ENCODE measurements at regions not wholly inside any gene's neighbourhood (a gene's known extent, or its start where the extent isn't known, plus 50 kb on each side); places are given as distances from the start of the nearest gene placed in this dataset.
A peak's percentile ranks its signal among the peaks of the same experiment; 100 is the strongest.
"Not testable (repeated sequence)": the region's sequence is repeated elsewhere in the genome, so short reads cannot be mapped to it uniquely, and the experiment has no call there.

DNA sequence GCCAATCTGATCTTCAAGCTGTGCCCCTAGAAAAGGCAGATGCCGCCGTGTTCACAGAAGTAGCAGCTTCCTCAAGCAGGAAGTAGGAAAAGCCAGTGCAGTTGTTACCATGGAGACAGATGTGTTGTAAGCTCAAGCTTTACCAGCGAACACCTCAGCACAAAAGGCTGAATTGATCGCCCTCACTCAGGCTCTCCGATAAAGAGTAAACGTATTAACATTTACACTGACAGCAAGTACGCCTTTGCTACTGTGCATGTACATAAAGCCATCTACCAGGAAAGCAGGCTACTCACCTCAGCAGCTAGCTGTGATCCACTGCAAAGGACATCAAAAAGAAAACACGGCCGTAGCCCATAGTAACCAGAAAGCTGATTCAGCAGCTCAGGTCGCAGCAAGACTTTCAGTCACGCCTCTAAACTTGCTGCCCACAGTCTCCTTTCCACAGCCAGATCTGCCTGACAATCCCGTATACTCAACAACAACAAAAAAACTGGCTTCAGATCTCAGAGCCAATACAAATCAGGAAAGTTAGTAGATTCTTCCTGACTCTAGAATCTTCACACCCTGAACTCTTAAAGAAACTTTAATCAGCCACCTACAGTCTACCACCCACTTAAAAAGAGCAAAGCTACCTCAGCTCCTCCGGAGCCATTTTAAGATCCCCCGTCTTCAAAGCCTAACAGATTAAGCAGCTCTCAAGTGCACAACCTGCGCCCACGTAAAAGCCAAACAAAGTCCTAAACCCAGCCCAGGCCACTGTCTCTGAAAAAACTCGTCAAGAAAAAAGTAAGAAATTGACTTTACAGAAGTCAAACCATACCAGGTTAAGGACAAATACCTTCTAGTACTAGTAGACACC is 160.0 kb downstream of the DEFB131A start:
- peak; percentile 32 for DNase-seq (ENCODE audit: low read depth)

- not testable (repeated sequence) for DNase-seq (ENCODE audit: low read depth)
Observed at GRCh38 chr4:9604893-9605190, 160.6 kb downstream of the DEFB131A start.

DNA sequence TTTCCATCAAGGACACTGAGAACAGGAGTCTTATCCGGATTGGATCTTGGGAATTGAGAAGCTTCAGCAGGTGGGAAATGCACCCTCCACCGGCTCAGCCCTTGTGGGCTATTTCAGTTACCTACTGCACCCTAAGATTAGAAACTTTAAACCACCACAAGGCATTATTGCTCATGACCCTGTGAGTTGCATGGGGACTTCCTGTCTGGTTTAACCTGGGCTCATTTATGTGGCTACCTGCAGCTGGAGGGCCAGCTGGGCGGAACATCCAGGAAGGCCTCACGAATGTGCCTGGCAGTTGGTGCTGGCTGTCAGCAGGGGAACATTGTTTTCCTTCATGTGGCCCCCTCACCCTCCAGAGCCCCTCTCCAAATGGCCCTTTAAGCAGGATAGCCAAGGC is 164.1 kb downstream of the DEFB131A start:
- DNase-seq (ENCODE audit: low read depth): no peak

GRCh38 chr4:9610321-9610720 is 166.1 kb downstream of the DEFB131A start:
- not testable (repeated sequence) for DNase-seq (ENCODE audit: low read depth)

GRCh38 chr4:9611101-9611500 is 166.9 kb downstream of the DEFB131A start:
- DNase-seq (ENCODE audit: low read depth): no peak

GRCh38 chr4:9636411-9636810 is 145.0 kb upstream of the DRD5 start:
- not testable (repeated sequence) for DNase-seq (ENCODE audit: low read depth)

DNA sequence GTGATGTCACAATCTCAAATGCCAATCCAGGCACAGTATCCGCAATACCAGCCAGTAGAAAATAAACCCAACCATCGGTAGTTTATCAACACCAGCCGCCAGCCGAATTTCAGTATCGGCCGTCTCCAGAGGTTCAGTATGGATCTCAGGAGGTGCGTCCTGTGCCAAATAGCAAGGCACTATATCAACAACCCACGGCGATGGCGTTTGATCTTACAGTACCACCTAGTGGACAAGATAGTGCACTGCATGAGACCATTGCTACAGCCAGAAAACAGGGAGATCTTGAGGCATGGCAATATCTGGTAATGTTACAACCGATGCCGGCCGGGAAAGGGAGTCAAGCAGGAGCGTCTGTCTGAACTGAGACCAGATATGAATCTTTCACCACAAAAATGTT is 121.8 kb upstream of the DRD5 start:
- not testable (repeated sequence) for DNase-seq (ENCODE audit: low read depth)

- not testable (repeated sequence) for DNase-seq (ENCODE audit: low read depth)
Observed at GRCh38 chr4:9660955-9661354, 120.5 kb upstream of the DRD5 start.

GRCh38 chr4:9670725-9671124 is 110.7 kb upstream of the DRD5 start:
- not testable (repeated sequence) for DNase-seq (ENCODE audit: low read depth)

- not testable (repeated sequence) for DNase-seq (ENCODE audit: low read depth)
Observed at GRCh38 chr4:9677357-9677756, 104.1 kb upstream of the DRD5 start.

DNA sequence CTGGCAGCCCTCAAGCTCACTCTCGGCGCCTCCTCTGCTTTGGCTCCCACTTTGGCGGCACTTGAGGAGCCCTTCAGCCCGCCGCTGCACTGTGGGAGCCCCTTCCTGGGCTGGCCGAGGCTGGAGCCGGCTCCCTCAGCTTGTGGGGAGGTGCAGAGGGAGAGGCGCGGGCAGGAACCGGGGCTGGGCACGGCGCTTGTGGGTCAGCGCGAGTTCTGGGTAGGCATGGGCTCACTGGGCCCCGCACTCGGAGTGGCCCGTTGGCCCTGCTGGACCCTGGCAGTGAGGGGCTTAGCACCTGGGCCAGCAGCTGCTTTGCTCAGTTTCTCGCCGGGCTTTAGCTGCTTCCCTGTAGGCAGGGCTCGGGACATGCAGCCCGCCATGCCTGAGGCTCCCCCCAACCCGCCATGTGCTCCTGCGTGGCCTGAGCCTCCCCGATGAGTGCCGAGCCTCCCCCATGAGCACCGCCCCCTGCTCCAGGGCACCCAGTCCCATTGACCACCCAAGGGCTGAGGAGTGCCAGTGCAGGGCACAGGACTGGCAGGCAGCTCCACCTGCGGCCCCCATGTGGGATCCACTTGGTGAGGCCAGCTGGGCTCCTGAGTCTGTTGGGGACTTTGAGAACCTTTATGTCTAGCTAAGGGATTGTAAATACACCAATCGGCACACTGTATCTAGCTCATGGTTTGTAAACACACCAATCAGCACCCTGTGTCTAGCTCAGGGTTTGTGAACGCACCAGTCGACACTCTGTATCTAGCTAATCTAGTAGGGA is 101.5 kb upstream of the DRD5 start:
- DNase-seq (ENCODE audit: low read depth): no peak

DNA sequence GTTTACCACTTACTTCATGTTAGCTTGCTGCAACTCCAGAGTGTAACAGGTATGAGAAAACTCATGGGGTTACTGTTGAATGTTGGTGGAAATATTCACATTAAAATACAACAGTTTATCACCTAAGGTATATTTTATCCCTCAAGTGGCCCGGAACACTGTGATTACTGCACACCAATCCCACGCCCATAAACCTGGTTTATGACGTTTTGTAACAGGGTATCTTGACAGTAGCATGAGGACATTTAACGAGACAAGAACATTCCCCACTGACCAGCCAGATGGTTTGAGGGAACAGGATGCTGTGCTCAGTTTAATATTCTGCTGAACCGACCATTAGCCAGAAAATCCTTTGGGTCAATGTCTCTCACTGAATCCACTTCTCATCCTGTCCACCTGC is 98.3 kb upstream of the DRD5 start:
- not testable (repeated sequence) for DNase-seq (ENCODE audit: low read depth)

- not testable (repeated sequence) for DNase-seq (ENCODE audit: low read depth)
Observed at GRCh38 chr4:9685016-9685415, 96.4 kb upstream of the DRD5 start.

- no peak for DNase-seq (ENCODE audit: low read depth)
Observed at GRCh38 chr4:9685692-9686091, 95.7 kb upstream of the DRD5 start.

GRCh38 chr4:9690636-9691237 is 90.7 kb upstream of the DRD5 start:
- DNase-seq (ENCODE audit: low read depth): not testable (repeated sequence)

GRCh38 chr4:9691238-9692065 is 90.0 kb upstream of the DRD5 start:
- peak; percentile 67 for DNase-seq (ENCODE audit: low read depth)

- DNase-seq (ENCODE audit: low read depth): not testable (repeated sequence)
Observed at GRCh38 chr4:9692791-9693491, 88.5 kb upstream of the DRD5 start.

DNA sequence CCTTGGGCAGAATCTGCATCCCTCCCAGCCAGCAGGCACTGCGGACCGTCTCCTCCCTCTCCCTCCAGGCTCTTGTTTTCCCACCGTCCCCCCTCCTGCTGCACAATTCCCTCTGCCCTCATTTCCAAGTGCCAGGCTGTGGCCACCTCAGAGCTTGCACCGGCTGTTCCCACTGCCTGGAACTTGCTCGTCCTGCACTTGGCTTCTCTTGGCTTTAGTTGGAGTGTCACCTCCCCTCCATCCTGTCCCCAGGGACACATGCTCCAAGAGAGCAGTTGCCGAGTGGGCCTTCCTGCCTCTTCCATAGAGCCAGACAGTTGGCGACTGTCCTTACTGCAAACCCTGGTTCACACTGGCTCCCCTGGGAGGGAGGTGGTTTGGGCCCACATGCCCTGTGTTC is 87.0 kb upstream of the DRD5 start:
- DNase-seq (ENCODE audit: low read depth): not testable (repeated sequence)

DNA sequence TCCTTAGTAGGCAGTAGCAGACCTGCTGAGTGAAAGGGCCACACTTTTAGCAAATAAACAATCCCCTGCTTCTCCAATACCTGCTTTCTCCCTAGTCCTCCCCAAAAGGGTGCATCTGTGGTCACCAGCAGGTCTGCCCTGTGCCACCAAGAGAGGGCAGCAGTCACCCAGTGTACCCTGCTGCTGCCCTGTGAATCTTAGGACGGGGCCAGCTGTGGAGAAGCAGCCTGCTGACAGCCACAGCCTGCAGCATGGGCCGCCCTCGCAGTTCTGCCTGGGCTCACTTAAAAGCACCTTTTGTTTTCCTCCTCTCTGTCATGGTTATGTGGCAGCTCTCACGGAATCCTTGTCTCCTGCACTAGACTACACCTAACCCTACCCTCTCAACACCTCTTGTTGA is 85.4 kb upstream of the DRD5 start:
- DNase-seq (ENCODE audit: low read depth): not testable (repeated sequence)

DNA sequence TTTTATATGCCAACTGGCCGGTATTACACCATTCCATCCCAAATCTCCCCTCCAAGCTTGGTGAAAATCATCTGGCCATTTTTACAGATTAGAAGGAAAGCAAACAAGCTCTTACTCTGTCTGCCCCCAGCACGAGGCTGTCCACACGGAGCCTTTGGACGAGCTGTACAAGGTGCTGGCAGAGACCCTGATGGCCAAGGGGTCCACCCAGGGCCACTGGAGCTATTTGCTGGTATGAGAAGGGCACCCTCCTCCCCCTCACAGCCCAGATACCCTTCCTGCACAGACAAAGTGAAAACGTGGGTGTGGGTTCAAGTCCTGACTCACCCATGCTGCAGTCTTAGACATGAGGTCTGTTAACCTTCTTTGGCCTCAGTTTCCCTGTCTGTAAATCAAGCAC is 84.9 kb upstream of the DRD5 start:
- DNase-seq (ENCODE audit: low read depth): not testable (repeated sequence)

DNA sequence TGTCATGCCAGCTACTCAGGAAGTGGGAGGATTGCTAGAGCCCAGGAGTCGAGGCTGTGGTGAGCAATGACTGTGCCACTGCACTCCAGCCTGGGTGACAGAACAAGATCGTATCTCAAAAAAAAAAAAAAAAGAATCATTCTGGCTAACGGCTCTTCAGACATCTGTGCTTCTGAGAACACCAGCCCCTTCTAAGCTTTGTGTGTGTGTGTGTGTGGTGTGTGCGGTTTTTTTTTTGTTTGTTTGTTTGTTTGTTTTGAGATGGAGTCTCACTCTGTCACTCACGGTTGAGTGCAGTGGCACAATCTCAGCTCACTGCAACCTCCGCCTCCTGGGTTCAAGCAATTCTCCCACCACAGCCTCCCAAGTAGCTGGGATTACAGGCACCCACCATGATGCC is 79.4 kb upstream of the DRD5 start:
- not testable (repeated sequence) for DNase-seq (ENCODE audit: low read depth)
